ENCODE measurements at regions not wholly inside any gene's neighbourhood (a gene's known extent, or its start where the extent isn't known, plus 50 kb on each side); places are given as distances from the start of the nearest gene placed in this dataset.

DNA sequence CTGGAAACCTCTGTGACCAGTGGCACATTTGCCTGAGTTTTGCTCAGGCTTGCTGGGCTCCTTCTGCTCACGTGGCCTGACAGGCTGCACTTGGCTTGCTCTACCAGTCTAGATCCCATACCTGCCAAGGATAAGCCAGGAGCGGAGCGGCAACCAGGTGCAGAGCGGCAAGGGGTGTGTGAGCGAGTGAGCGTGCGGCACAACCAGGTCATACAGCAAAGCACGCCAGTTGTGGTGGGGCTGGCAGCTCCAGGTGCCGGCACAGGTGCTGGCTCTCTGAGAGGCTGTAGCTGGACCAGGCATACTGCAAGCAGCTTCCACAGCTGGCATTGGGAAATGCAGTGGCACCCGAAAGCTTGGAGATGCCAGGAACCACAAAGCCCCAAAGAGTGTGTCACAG, 1495.1 kb downstream of the PCDH7 start:
- Histone ChIP-seq H3K27ac (ENCODE audit: insufficient read length, low read depth, low read length) (no peak overlapping the region), H2BK5ac (ENCODE audit: insufficient read length, low read length) (no peak overlapping the region), H2BK12ac (ENCODE audit: insufficient read length, low read depth, low read length) (no peak overlapping the region), H3K4me1 (ENCODE audit: insufficient read depth, low read length) (no peaks in the 10 kb centered on the region), H3K27me3 (ENCODE audit: insufficient read depth, low read length) (no peaks in the 10 kb centered on the region), H3K9me3 (ENCODE audit: control insufficient read depth, low read depth, low read length) (no peaks in the 10 kb centered on the region), H4K20me1 (ENCODE audit: control insufficient read depth, insufficient read depth, insufficient read length) (no peaks in the 10 kb centered on the region), H3K14ac (ENCODE audit: insufficient read depth, low read length) (no peak overlapping the region), H4K8ac (replicated peaks; ENCODE audit: insufficient read length, low read depth, low read length) (no peak overlapping the region), H2BK15ac (ENCODE audit: low read depth, low read length) (no peak overlapping the region), H4K5ac (ENCODE audit: insufficient read length, low read depth, low read length) (no peak overlapping the region), H2AFZ (ENCODE audit: low read length) (no peak overlapping the region), H3K4me2 (ENCODE audit: insufficient read depth, insufficient read length, low read length) (no peak overlapping the region), H3K9ac (ENCODE audit: extremely low read depth, insufficient read length, low read length) (no peak overlapping the region), H3K23ac (ENCODE audit: insufficient read length, low read depth, low read length) (no peak overlapping the region), H3T11ph (ENCODE audit: low read length) (no peak overlapping the region), H3K4ac (ENCODE audit: low read depth, low read length) (no peak overlapping the region), H3K79me2 (ENCODE audit: insufficient read depth, low read length) (no peaks in the 10 kb centered on the region), H4K91ac (ENCODE audit: insufficient read length, low read depth, low read length) (no peak overlapping the region), H2BK120ac (ENCODE audit: low read depth, low read length, poor library complexity, severe bottlenecking) (no peak overlapping the region), H2BK20ac (ENCODE audit: low read depth, low read length, poor library complexity, severe bottlenecking) (no peak overlapping the region), H3K56ac (ENCODE audit: insufficient read length, low read depth, low read length) (no peak overlapping the region), H3K18ac (ENCODE audit: insufficient read length, low read depth, low read length) (no peak overlapping the region), H3K79me1 (ENCODE audit: insufficient read depth, low read depth, low read length, poor library complexity, severe bottlenecking) (no peaks in the 10 kb centered on the region), H3K23me2 (ENCODE audit: insufficient read length, low read depth, low read length, poor library complexity, severe bottlenecking) (no peaks in the 10 kb centered on the region), H2AK5ac (ENCODE audit: insufficient read length, low read length) (no peak overlapping the region)
- no peaks in the 10 kb centered on the region for H3K27me3 Mint-ChIP-seq (ENCODE audit: low read depth)
- DNase-seq: no peak
- peak overlapping the region in 1 of 3 experiments; percentile 70; a peak in 2 of 7 replicates for H3K27ac Mint-ChIP-seq
- no peaks in the 10 kb centered on the region; a peak in 2 of 5 replicates for H3K9me3 Mint-ChIP-seq
- H3K4me1 Mint-ChIP-seq: peaks cover 4 to 6% of the 10 kb centered on the region in 2 experiments
- H3K36me3 Mint-ChIP-seq (ENCODE audit: insufficient read depth in 1 of 3, low read depth in 3 of 3): no peaks in the 10 kb centered on the region; a peak in 1 of 7 replicates
- no CpG with 5 or more reads among the region's 10 CpGs for WGBS (ENCODE audit: extremely low coverage, insufficient read length, low lambda C conversion rate)
- no peak overlapping the region for H3K4me3 Mint-ChIP-seq
- TF ChIP-seq, protein P1, sequence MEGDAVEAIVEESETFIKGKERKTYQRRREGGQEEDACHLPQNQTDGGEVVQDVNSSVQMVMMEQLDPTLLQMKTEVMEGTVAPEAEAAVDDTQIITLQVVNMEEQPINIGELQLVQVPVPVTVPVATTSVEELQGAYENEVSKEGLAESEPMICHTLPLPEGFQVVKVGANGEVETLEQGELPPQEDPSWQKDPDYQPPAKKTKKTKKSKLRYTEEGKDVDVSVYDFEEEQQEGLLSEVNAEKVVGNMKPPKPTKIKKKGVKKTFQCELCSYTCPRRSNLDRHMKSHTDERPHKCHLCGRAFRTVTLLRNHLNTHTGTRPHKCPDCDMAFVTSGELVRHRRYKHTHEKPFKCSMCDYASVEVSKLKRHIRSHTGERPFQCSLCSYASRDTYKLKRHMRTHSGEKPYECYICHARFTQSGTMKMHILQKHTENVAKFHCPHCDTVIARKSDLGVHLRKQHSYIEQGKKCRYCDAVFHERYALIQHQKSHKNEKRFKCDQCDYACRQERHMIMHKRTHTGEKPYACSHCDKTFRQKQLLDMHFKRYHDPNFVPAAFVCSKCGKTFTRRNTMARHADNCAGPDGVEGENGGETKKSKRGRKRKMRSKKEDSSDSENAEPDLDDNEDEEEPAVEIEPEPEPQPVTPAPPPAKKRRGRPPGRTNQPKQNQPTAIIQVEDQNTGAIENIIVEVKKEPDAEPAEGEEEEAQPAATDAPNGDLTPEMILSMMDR (conservative IDR thresholded peaks at IDR 0.05): no peak

Measured in H9 (cell line).